H9 (cell line): ENCODE measurements at regions not wholly inside any gene's neighbourhood (a gene's known extent, or its start where the extent isn't known, plus 50 kb on each side); places are given as distances from the start of the nearest gene placed in this dataset.

Experiments
- DNase-seq: peaks from one replicate; pipeline ENCODE4 v3.0.0-alpha.2; 2017
- H2AFZ ChIP-seq: one replicate; pipeline ENCODE4 v1.6.1; 2013; ENCODE audit warnings: mild to moderate bottlenecking, low read length, control low read depth, moderate library complexity
- H2AK5ac ChIP-seq: 2 replicates; pipeline ENCODE4 v1.6.1; 2013; ENCODE audit warnings: low read length, control low read depth, mixed read lengths; ENCODE audit not compliant: insufficient read length
- H2BK120ac ChIP-seq: one replicate; pipeline ENCODE4 v1.6.1; 2013; ENCODE audit warnings: low read depth, mild to moderate bottlenecking, low read length, control low read depth, inconsistent platforms; ENCODE audit not compliant: poor library complexity, severe bottlenecking
- H2BK12ac ChIP-seq: 2 replicates; pipeline ENCODE4 v1.6.1; 2013; ENCODE audit warnings: low read length, control low read depth, mixed read lengths, low read depth; ENCODE audit not compliant: insufficient read length
- H2BK15ac ChIP-seq: 2 replicates; pipeline ENCODE4 v1.6.1; 2013; ENCODE audit warnings: low read depth, low read length, control low read depth
- H2BK20ac ChIP-seq: one replicate; pipeline ENCODE4 v1.6.1; 2013; ENCODE audit warnings: low read depth, mild to moderate bottlenecking, low read length, control low read depth, inconsistent platforms; ENCODE audit not compliant: poor library complexity, severe bottlenecking
- H2BK5ac ChIP-seq: 2 replicates; pipeline ENCODE4 v1.6.1; 2013; ENCODE audit warnings: low read length, control low read depth, mixed read lengths; ENCODE audit not compliant: insufficient read length
- H3K14ac ChIP-seq: 2 replicates; pipeline ENCODE4 v1.6.1; 2013; ENCODE audit warnings: low read length, control low read depth; ENCODE audit not compliant: insufficient read depth
- H3K18ac ChIP-seq: 2 replicates; pipeline ENCODE4 v1.6.1; 2013; ENCODE audit warnings: low read depth, mild to moderate bottlenecking, mixed read lengths, low read length, control low read depth; ENCODE audit not compliant: insufficient read length
- H3K23ac ChIP-seq: 2 replicates; pipeline ENCODE4 v1.6.1; 2013; ENCODE audit warnings: low read length, control low read depth, mixed read lengths, low read depth; ENCODE audit not compliant: insufficient read length
- H3K23me2 ChIP-seq: 2 replicates; pipeline ENCODE4 v1.6.1; 2013; ENCODE audit warnings: low read depth, mild to moderate bottlenecking, mixed read lengths, low read length, control low read depth; ENCODE audit not compliant: insufficient read length, poor library complexity, severe bottlenecking
- H3K27ac ChIP-seq: 2 replicates; pipeline ENCODE4 v1.5.1; 2013; ENCODE audit warnings: low read length, control low read depth, mixed read lengths, low read depth; ENCODE audit not compliant: insufficient read length
- H3K27me3 ChIP-seq: 2 replicates; pipeline ENCODE4 v1.6.1; 2013; ENCODE audit warnings: low read length, control low read depth, inconsistent platforms; ENCODE audit not compliant: insufficient read depth
- H3K4ac ChIP-seq: 2 replicates; pipeline ENCODE4 v1.6.1; 2013; ENCODE audit warnings: low read depth, mild to moderate bottlenecking, control low read depth, inconsistent platforms, low read length, moderate library complexity
- H3K4me1 ChIP-seq: 2 replicates; pipeline ENCODE4 v1.6.1; 2013; ENCODE audit warnings: low read length, control low read depth, inconsistent platforms; ENCODE audit not compliant: insufficient read depth
- H3K4me2 ChIP-seq: 2 replicates; pipeline ENCODE4 v1.6.1; 2013; ENCODE audit warnings: low read length, control low read depth, mixed read lengths; ENCODE audit not compliant: insufficient read length, insufficient read depth
- H3K56ac ChIP-seq: 2 replicates; pipeline ENCODE4 v1.6.1; 2013; ENCODE audit warnings: low read depth, mild to moderate bottlenecking, mixed read lengths, low read length, control low read depth; ENCODE audit not compliant: insufficient read length
- H3K79me1 ChIP-seq: 2 replicates; pipeline ENCODE4 v1.6.1; 2013; ENCODE audit warnings: low read depth, mild to moderate bottlenecking, moderate library complexity, low read length, control low read depth, inconsistent platforms; ENCODE audit not compliant: insufficient read depth, poor library complexity, severe bottlenecking
- H3K79me2 ChIP-seq: 2 replicates; pipeline ENCODE4 v1.6.1; 2013; ENCODE audit warnings: low read length, control low read depth, inconsistent platforms; ENCODE audit not compliant: insufficient read depth
- H3K9ac ChIP-seq: 2 replicates; pipeline ENCODE4 v1.6.1; 2013; ENCODE audit warnings: low read length, control low read depth, mixed read lengths; ENCODE audit not compliant: insufficient read length; ENCODE audit errors: extremely low read depth
- H3K9me3 ChIP-seq: one replicate; pipeline ENCODE4 v1.6.1; 2013; ENCODE audit warnings: low read depth, low read length, inconsistent platforms; ENCODE audit not compliant: control insufficient read depth
- H3T11ph ChIP-seq: one replicate; pipeline ENCODE4 v1.6.1; 2013; ENCODE audit warnings: mild to moderate bottlenecking, low read length, control low read depth, inconsistent platforms
- H4K20me1 ChIP-seq: one replicate; pipeline ENCODE4 v1.6.1; 2013; ENCODE audit not compliant: control insufficient read depth, insufficient read length, insufficient read depth
- H4K5ac ChIP-seq: 2 replicates; pipeline ENCODE4 v1.6.1; 2013; ENCODE audit warnings: low read depth, mild to moderate bottlenecking, mixed read lengths, low read length, control low read depth; ENCODE audit not compliant: insufficient read length
- H4K8ac ChIP-seq: replicated peaks from 2 replicates; pipeline ENCODE4 v1.6.1; 2013; ENCODE audit warnings: low read length, control low read depth, mixed read lengths, low read depth; ENCODE audit not compliant: insufficient read length
- H4K91ac ChIP-seq: 2 replicates; pipeline ENCODE4 v1.6.1; 2013; ENCODE audit warnings: low read depth, mild to moderate bottlenecking, moderate library complexity, mixed read lengths, low read length, control low read depth; ENCODE audit not compliant: insufficient read length
- H3K27ac Mint-ChIP-seq, 3 experiments: 2 replicates in 2 of 3; 3 replicates in 1 of 3; pipeline ENCODE4 v1.8.0; 2020 to 2021; ENCODE audit warnings: mixed read lengths in 3 of 3, mild to moderate bottlenecking in 1 of 3, moderate library complexity in 1 of 3
- H3K27me3 Mint-ChIP-seq: 2 replicates; pipeline ENCODE4 v1.8.0; 2021; ENCODE audit warnings: low read depth, mild to moderate bottlenecking, moderate library complexity, mixed read lengths
- H3K36me3 Mint-ChIP-seq, 3 experiments: 2 replicates in 2 of 3; 3 replicates in 1 of 3; pipeline ENCODE4 v1.8.0; 2020 to 2021; ENCODE audit warnings: low read depth in 3 of 3, mixed read lengths in 3 of 3; ENCODE audit not compliant: insufficient read depth in 1 of 3
- H3K4me1 Mint-ChIP-seq, 2 experiments: 2 replicates each; pipeline ENCODE4 v1.8.0; 2020; ENCODE audit warnings: mixed read lengths in 2 of 2
- H3K4me3 Mint-ChIP-seq, 2 experiments: 2 replicates in 1 of 2; 3 replicates in 1 of 2; pipeline ENCODE4 v1.8.0; 2020 to 2021; ENCODE audit warnings: mild to moderate bottlenecking in 2 of 2, mixed read lengths in 2 of 2, moderate library complexity in 1 of 2
- H3K9me3 Mint-ChIP-seq, 2 experiments: 2 replicates in 1 of 2; 3 replicates in 1 of 2; pipeline ENCODE4 v1.8.0; 2020; ENCODE audit warnings: mild to moderate bottlenecking in 2 of 2, mixed read lengths in 2 of 2, moderate library complexity in 1 of 2
- WGBS: extraction: QIAGEN DNeasy Blood & Tissue Kit; methylation state at CpG from one replicate; pipeline ENCODE4 v1.1.7; 2013; ENCODE audit warnings: missing lambda C conversion rate, low lambda C conversion rate, mixed read lengths; ENCODE audit not compliant: insufficient read length; ENCODE audit errors: extremely low coverage; 5-methylcytosine and 5-hydroxymethylcytosine counted together
- TF ChIP-seq, protein P1 (sequence below): fragments of 200-600 bp; sonication (generic); conservative IDR thresholded peaks from 3 replicates; pipeline ENCODE4 v1.8.0; 2021; ENCODE audit warnings: antibody characterized with exemption, mild to moderate bottlenecking

DNA sequence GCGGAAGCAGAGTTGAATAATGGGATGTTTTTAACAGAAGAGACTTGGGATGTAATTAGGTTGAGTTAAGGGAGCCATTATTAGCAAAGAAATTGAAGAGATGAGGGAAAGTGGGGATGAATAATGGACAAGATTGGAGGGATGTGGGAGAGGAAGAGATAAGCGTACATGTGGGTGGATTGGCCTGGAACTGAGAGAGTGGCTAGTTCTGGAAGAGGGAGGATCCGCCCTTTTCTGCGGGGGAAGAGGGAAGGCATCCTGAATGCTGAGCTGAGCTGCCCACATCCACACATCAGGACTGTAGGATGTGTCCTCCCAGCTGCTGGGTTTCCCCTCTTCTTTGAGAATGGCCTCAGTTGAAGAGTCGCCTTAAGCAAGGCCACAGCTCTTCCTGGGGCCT lies 68.3 kb upstream of the CADM1 start:
- no peak overlapping the region for H3K9ac ChIP-seq
- no peak overlapping the region for H2AFZ ChIP-seq
- H2BK15ac ChIP-seq = no peak overlapping the region
- H3K27ac ChIP-seq = no peak overlapping the region
- 100% methylated on average over 1 of the region's 5 CpGs for WGBS
- Mint-ChIP-seq H3K4me1 (peaks cover 7 to 9% of the 10 kb centered on the region in 2 experiments; a peak in 3 of 4 replicates), H3K27ac (no peak overlapping the region), H3K9me3 (peaks cover 0 to 2% of the 10 kb centered on the region in 2 experiments; a peak in 1 of 5 replicates), H3K27me3 (peaks cover 11% of the 10 kb centered on the region), H3K4me3 (no peak overlapping the region), H3K36me3 (no peaks in the 10 kb centered on the region; a peak in 1 of 7 replicates)
- H3K79me1 ChIP-seq = no peaks in the 10 kb centered on the region
- DNase-seq = no peak
- no peaks in the 10 kb centered on the region for H3K9me3 ChIP-seq
- H3T11ph ChIP-seq = no peak overlapping the region
- H4K20me1 ChIP-seq = no peaks in the 10 kb centered on the region
- no peaks in the 10 kb centered on the region for H3K27me3 ChIP-seq
- H3K23ac ChIP-seq = no peak overlapping the region
- H3K23me2 ChIP-seq = no peaks in the 10 kb centered on the region
- no peak overlapping the region for H2AK5ac ChIP-seq
- no peak overlapping the region for H2BK12ac ChIP-seq
- H2BK20ac ChIP-seq = no peak overlapping the region
- no peak overlapping the region for H3K18ac ChIP-seq
- no peak overlapping the region for H3K4me2 ChIP-seq
- H4K91ac ChIP-seq = no peak overlapping the region
- H3K4me1 ChIP-seq = peaks cover 5% of the 10 kb centered on the region
- H2BK5ac ChIP-seq = no peak overlapping the region
- no peak overlapping the region for H3K56ac ChIP-seq
- no peak overlapping the region for H3K4ac ChIP-seq
- no peak overlapping the region for H3K14ac ChIP-seq
- H4K5ac ChIP-seq = no peak overlapping the region
- H2BK120ac ChIP-seq = no peak overlapping the region
- TF ChIP-seq, protein P1, sequence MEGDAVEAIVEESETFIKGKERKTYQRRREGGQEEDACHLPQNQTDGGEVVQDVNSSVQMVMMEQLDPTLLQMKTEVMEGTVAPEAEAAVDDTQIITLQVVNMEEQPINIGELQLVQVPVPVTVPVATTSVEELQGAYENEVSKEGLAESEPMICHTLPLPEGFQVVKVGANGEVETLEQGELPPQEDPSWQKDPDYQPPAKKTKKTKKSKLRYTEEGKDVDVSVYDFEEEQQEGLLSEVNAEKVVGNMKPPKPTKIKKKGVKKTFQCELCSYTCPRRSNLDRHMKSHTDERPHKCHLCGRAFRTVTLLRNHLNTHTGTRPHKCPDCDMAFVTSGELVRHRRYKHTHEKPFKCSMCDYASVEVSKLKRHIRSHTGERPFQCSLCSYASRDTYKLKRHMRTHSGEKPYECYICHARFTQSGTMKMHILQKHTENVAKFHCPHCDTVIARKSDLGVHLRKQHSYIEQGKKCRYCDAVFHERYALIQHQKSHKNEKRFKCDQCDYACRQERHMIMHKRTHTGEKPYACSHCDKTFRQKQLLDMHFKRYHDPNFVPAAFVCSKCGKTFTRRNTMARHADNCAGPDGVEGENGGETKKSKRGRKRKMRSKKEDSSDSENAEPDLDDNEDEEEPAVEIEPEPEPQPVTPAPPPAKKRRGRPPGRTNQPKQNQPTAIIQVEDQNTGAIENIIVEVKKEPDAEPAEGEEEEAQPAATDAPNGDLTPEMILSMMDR = no peak
- no peaks in the 10 kb centered on the region for H3K79me2 ChIP-seq
- no peak overlapping the region for H4K8ac ChIP-seq
